GM13977 (cell line): ENCODE measurements at regions not wholly inside any gene's neighbourhood (a gene's known extent, or its start where the extent isn't known, plus 50 kb on each side); places are given as distances from the start of the nearest gene placed in this dataset.

Experiments
- DNase-seq: peaks from one replicate; pipeline ENCODE4 v3.0.0; 2012; ENCODE audit warnings: low spot score
- CTCF ChIP-seq: IDR thresholded peaks from 2 replicates; pipeline ENCODE4 v1.5.1; 2012; ENCODE audit warnings: mild to moderate bottlenecking, control low read depth; ENCODE audit not compliant: insufficient read depth; ENCODE audit errors: extremely low read depth, missing control alignments
- in situ Hi-C: fragments of 300-500 bp; cut with MboI; formaldehyde crosslinking; loops from one replicate; pipeline ENCODE4 v1.12.0; 2022; ENCODE audit warnings: low sequenced_read_pairs, low pct_unique_long_range_greater_than_20kb, mixed read lengths, inconsistent platforms; ENCODE audit not compliant: unreplicated experiment

GRCh38 chr7:33738260-33738935 is 166.9 kb upstream of the BMPER start:
- no peak for DNase-seq
- in situ Hi-C loops, result no loop called here
- TF ChIP-seq CTCF, result no peak

GRCh38 chr7:33739286-33739685 is 166.1 kb upstream of the BMPER start:
- DNase-seq, result no peak
- in situ Hi-C loops, result no loop called here

DNA sequence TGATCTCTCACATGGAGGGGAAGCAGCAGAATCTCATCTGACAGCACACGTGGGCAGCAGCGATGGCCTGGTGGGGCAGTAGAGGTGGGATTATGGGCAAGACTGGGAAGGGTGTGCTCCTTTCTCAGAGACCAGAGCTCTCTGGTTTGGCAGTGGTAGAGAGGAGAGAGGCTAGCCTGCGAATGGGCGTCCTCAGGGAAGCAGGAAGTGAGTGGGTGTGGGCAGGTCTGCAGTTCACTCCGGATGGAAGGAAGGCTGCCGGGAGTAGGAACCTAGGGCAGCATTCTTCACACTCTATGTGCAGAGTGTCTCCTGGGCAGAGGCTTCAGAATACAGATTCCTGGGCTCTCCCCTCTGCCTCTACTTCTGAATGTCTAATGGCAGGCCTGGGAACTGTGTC is 162.8 kb upstream of the BMPER start:
- TF ChIP-seq CTCF, result no peak
- in situ Hi-C loops, result no loop called here
- no peak for DNase-seq

More at GRCh38 chr7:33739286-33739685, 166.1 kb upstream of the BMPER start:
- TF ChIP-seq CTCF, result no peak

- in situ Hi-C loops, result no loop called here
- TF ChIP-seq CTCF, result no peak
- DNase-seq, result no peak
These were observed 162.2 kb upstream of the BMPER start for GRCh38 chr7:33742999-33743587.

- no peak for DNase-seq
- in situ Hi-C loops, result no loop called here
- no peak for TF ChIP-seq CTCF
These were observed 161.7 kb upstream of the BMPER start for GRCh38 chr7:33743594-33743993.

- peak; percentile 41 for TF ChIP-seq CTCF
- in situ Hi-C loops, result no loop called here
- DNase-seq, result peak; percentile 40
These were observed 160.9 kb upstream of the BMPER start for GRCh38 chr7:33744293-33745075.
